Endodermal cell (in vitro differentiated cells): ENCODE measurements at regions not wholly inside any gene's neighbourhood (a gene's known extent, or its start where the extent isn't known, plus 50 kb on each side); places are given as distances from the start of the nearest gene placed in this dataset.

Source experiments
- DNase-seq: peaks from one replicate; pipeline ENCODE4 v3.0.0-alpha.2; 2017
- H3K27ac ChIP-seq: 2 replicates; pipeline ENCODE4 v1.5.1; 2013; ENCODE audit warnings: mild to moderate bottlenecking, low read depth, low read length, moderate library complexity
- H3K27me3 ChIP-seq: 2 replicates; pipeline ENCODE4 v1.6.1; 2013; ENCODE audit warnings: mild to moderate bottlenecking, low read length, moderate library complexity; ENCODE audit not compliant: insufficient read depth, control insufficient read depth, poor library complexity, severe bottlenecking
- H3K36me3 ChIP-seq: 2 replicates; pipeline ENCODE4 v1.7.0; 2013; ENCODE audit warnings: mild to moderate bottlenecking, low read length, moderate library complexity; ENCODE audit not compliant: control insufficient read depth, insufficient read depth
- H3K4me1 ChIP-seq: one replicate; pipeline ENCODE4 v1.7.0; 2013; ENCODE audit warnings: low read length; ENCODE audit not compliant: control insufficient read depth, insufficient read depth
- H3K4me3 ChIP-seq: 2 replicates; pipeline ENCODE4 v1.5.1; 2013; ENCODE audit warnings: mild to moderate bottlenecking, low read length, moderate library complexity
- H3K9ac ChIP-seq: 2 replicates; pipeline ENCODE4 v1.6.1; 2013; ENCODE audit warnings: mild to moderate bottlenecking, low read length, moderate library complexity; ENCODE audit not compliant: poor library complexity, severe bottlenecking; ENCODE audit errors: extremely low read depth
- H3K9me3 ChIP-seq: 2 replicates; pipeline ENCODE4 v1.6.1; 2013; ENCODE audit warnings: mild to moderate bottlenecking, low read length, moderate library complexity; ENCODE audit not compliant: control insufficient read depth
- H3K27ac Mint-ChIP-seq: 2 replicates; pipeline ENCODE4 v1.8.0; 2020; ENCODE audit warnings: mixed read lengths
- H3K27me3 Mint-ChIP-seq: 2 replicates; pipeline ENCODE4 v1.8.0; 2021; ENCODE audit warnings: mild to moderate bottlenecking, mixed read lengths; ENCODE audit not compliant: insufficient read depth
- H3K36me3 Mint-ChIP-seq: 2 replicates; pipeline ENCODE4 v1.8.0; 2020; ENCODE audit warnings: low read depth, mixed read lengths
- H3K4me1 Mint-ChIP-seq: 2 replicates; pipeline ENCODE4 v1.8.0; 2020; ENCODE audit warnings: mixed read lengths
- H3K4me3 Mint-ChIP-seq: 2 replicates; pipeline ENCODE4 v1.8.0; 2020; ENCODE audit warnings: mild to moderate bottlenecking, moderate library complexity, mixed read lengths
- H3K9me3 Mint-ChIP-seq: 2 replicates; pipeline ENCODE4 v1.8.0; 2020; ENCODE audit warnings: mild to moderate bottlenecking, mixed read lengths
- WGBS, 2 experiments: methylation state at CpG; one replicate each; pipeline versions ENCODE4 v1.1.5 to v1.1.7; 2013; ENCODE audit warnings: missing lambda C conversion rate in 2 of 2, mixed read lengths in 1 of 2; ENCODE audit not compliant: insufficient coverage in 1 of 2, insufficient read length in 1 of 2; 5-methylcytosine and 5-hydroxymethylcytosine counted together
- TF ChIP-seq, protein P1 (sequence below): fragments of 200-600 bp; sonication (generic); conservative IDR thresholded peaks from 2 replicates; pipeline ENCODE4 v1.5.0; 2021; ENCODE audit warnings: antibody characterized with exemption, mild to moderate bottlenecking

GRCh38 chr5:40025586-40025985 is 600.8 kb upstream of the DAB2 start:
- no peaks in the 10 kb centered on the region for H3K4me1 Mint-ChIP-seq
- Histone ChIP-seq H3K9me3 (no peaks in the 10 kb centered on the region), H3K4me1 (no peaks in the 10 kb centered on the region), H3K9ac (no peak overlapping the region), H3K4me3 (no peak overlapping the region), H3K27ac (no peak overlapping the region), H3K36me3 (no peaks in the 10 kb centered on the region), H3K27me3 (no peaks in the 10 kb centered on the region)
- no peak for DNase-seq
- TF ChIP-seq, protein P1, sequence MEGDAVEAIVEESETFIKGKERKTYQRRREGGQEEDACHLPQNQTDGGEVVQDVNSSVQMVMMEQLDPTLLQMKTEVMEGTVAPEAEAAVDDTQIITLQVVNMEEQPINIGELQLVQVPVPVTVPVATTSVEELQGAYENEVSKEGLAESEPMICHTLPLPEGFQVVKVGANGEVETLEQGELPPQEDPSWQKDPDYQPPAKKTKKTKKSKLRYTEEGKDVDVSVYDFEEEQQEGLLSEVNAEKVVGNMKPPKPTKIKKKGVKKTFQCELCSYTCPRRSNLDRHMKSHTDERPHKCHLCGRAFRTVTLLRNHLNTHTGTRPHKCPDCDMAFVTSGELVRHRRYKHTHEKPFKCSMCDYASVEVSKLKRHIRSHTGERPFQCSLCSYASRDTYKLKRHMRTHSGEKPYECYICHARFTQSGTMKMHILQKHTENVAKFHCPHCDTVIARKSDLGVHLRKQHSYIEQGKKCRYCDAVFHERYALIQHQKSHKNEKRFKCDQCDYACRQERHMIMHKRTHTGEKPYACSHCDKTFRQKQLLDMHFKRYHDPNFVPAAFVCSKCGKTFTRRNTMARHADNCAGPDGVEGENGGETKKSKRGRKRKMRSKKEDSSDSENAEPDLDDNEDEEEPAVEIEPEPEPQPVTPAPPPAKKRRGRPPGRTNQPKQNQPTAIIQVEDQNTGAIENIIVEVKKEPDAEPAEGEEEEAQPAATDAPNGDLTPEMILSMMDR: no peak
- peaks cover 12% of the 10 kb centered on the region for H3K9me3 Mint-ChIP-seq
- no peak overlapping the region for H3K4me3 Mint-ChIP-seq
- no peaks in the 10 kb centered on the region for H3K36me3 Mint-ChIP-seq
- no peaks in the 10 kb centered on the region for H3K27me3 Mint-ChIP-seq
- H3K27ac Mint-ChIP-seq: no peak overlapping the region
- 74% methylated on average over 3 of the region's 3 CpGs; no CpG with 5 or more reads in 1 of the 2 experiments for WGBS, 2 experiments

DNA sequence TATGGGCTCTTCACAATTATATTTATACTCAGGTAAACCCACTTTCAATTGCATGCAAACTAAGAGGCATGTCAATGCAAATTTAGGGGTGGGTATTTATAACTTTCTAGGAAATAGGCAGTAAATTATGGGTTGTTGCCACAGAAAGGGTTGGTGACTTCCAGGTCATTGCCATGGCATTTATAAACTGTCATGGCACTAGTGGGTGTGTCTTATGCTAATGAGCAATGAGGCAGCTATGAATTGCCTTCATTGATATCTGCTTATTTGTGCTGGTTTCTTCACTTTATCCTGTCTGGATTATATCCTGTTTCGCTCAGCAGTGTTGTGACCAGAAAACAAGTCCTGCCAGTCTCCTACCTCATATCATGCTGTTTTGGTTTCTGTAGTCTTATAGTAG is 597.3 kb upstream of the DAB2 start:
- Mint-ChIP-seq H3K27ac (no peak overlapping the region), H3K9me3 (peaks cover 16% of the 10 kb centered on the region), H3K27me3 (no peaks in the 10 kb centered on the region), H3K36me3 (no peaks in the 10 kb centered on the region), H3K4me1 (no peaks in the 10 kb centered on the region), H3K4me3 (no peak overlapping the region)
- Histone ChIP-seq H3K27me3 (no peaks in the 10 kb centered on the region), H3K36me3 (no peaks in the 10 kb centered on the region), H3K9me3 (no peaks in the 10 kb centered on the region), H3K4me1 (no peaks in the 10 kb centered on the region), H3K4me3 (no peak overlapping the region), H3K9ac (no peak overlapping the region), H3K27ac (no peak overlapping the region)
- 100% methylated on average over 1 of the region's 1 CpG; no CpG with 5 or more reads in 1 of the 2 experiments for WGBS, 2 experiments
- no peak for DNase-seq
- TF ChIP-seq, protein P1: no peak

GRCh38 chr5:40021007-40021406 is 596.2 kb upstream of the DAB2 start:
- Histone ChIP-seq H3K9me3 (no peaks in the 10 kb centered on the region), H3K27me3 (no peaks in the 10 kb centered on the region), H3K9ac (no peak overlapping the region), H3K4me3 (no peak overlapping the region), H3K36me3 (no peaks in the 10 kb centered on the region), H3K4me1 (no peaks in the 10 kb centered on the region), H3K27ac (no peak overlapping the region)
- no peak overlapping the region for H3K27ac Mint-ChIP-seq
- H3K4me3 Mint-ChIP-seq: no peak overlapping the region
- H3K4me1 Mint-ChIP-seq: no peaks in the 10 kb centered on the region
- WGBS, 2 experiments: 88 to 100% methylated on average over 1 to 2 of the region's 2 CpGs
- TF ChIP-seq, protein P1: no peak
- peaks cover 16% of the 10 kb centered on the region for H3K9me3 Mint-ChIP-seq
- no peaks in the 10 kb centered on the region for H3K36me3 Mint-ChIP-seq
- no peak for DNase-seq
- H3K27me3 Mint-ChIP-seq: no peaks in the 10 kb centered on the region
